ENCODE measurements at regions not wholly inside any gene's neighbourhood (a gene's known extent, or its start where the extent isn't known, plus 50 kb on each side); places are given as distances from the start of the nearest gene placed in this dataset.
"Not testable (repeated sequence)": the region's sequence is repeated elsewhere in the genome, so short reads cannot be mapped to it uniquely, and the experiment has no call there.

DNA sequence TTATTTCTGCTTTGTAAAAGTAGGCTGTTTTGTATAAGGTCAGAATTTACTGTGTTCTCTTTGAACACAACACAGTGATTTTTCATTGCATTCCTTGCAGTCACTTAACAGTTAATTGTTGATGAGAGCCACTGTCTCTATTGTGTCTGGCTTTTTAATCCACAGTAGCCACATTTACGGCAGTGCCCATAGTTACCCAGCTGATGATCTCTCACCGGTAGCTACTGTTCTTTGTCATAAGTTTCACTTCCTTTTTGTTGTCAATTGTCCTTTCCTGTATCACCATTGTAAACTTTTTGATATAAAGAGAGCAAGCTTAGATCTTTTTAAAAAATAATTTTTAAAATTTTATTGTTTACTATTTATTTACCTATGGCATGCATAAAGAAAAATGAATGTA is 669.2 kb downstream of the PRIM2 start:
- H3K4me3 ChIP-seq (replicated peaks in 1 of 3; ENCODE audit: low read depth in 2 of 3, low read length in 3 of 3); H3K27me3 ChIP-seq (ENCODE audit: control insufficient read depth in 2 of 2, insufficient read depth in 2 of 2, low read length in 2 of 2); H3K9me3 ChIP-seq (replicated peaks in 1 of 2; ENCODE audit: control insufficient read depth in 1 of 2, insufficient read depth in 1 of 2, low read length in 2 of 2); H3K9me3 Mint-ChIP-seq; H3K9ac ChIP-seq (ENCODE audit: insufficient read depth, low read length, poor library complexity, severe bottlenecking); H2AFZ ChIP-seq (ENCODE audit: insufficient read depth, low read depth, low read length, poor library complexity, severe bottlenecking); H3K27ac ChIP-seq (ENCODE audit: low read depth in 1 of 2, low read length in 2 of 2); H3K27me3 Mint-ChIP-seq (ENCODE audit: low read depth in 3 of 3); H4K20me1 ChIP-seq (ENCODE audit: insufficient read depth, low read length); intact Hi-C loops (cut with micrococcal nuclease); H3K36me3 ChIP-seq (replicated peaks in 1 of 2; ENCODE audit: control insufficient read depth in 1 of 2, insufficient read depth in 2 of 2, low read length in 2 of 2); H3K4me1 Mint-ChIP-seq; H3K4me1 ChIP-seq (ENCODE audit: control insufficient read depth in 1 of 2, insufficient read depth in 2 of 2, low read length in 2 of 2); H3K4me2 ChIP-seq (replicated peaks; ENCODE audit: extremely low read depth, low read length, poor library complexity, severe bottlenecking); H3K36me3 Mint-ChIP-seq; H3K4me3 Mint-ChIP-seq; H3K79me2 ChIP-seq (ENCODE audit: insufficient read depth, low read length); H3K27ac Mint-ChIP-seq: not testable (repeated sequence)
- peak in 1 of 3 donors; percentile 3 for DNase-seq
- WGBS (ENCODE audit: insufficient coverage), result no CpG with 5 or more reads among the region's 2 CpGs

DNA sequence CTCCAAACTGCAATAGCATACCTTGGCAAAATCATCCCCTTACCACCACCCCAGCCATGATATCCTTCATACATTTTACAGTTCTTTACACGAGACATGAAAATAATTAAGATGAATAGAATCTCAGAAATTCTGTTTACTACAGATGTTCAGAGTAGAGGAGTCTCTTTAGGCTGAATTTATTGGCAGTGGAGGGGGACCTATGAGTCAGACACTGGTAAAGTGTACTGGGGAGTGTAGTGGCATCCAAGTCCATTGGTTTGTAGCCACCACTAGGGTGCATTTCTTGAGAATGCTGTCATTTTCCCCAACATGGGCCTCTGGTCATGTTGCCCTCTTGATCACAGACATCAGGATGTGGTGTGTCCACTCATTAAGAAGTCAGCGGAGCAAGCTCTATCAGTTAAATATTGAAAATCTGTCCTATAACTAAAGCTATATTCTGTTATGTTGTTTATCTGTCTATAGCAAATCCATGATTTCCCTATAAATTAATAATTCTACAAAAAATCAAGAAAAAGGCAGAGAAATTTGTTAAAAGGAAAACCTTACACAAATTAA is 672.2 kb downstream of the PRIM2 start:
- H3K79me2 ChIP-seq (ENCODE audit: insufficient read depth, low read length); H3K36me3 Mint-ChIP-seq; H3K4me2 ChIP-seq (replicated peaks; ENCODE audit: extremely low read depth, low read length, poor library complexity, severe bottlenecking); H3K27me3 Mint-ChIP-seq (ENCODE audit: low read depth in 3 of 3); H3K9me3 Mint-ChIP-seq; H3K4me1 ChIP-seq (ENCODE audit: control insufficient read depth in 1 of 2, insufficient read depth in 2 of 2, low read length in 2 of 2); intact Hi-C loops (cut with micrococcal nuclease); H3K36me3 ChIP-seq (replicated peaks in 1 of 2; ENCODE audit: control insufficient read depth in 1 of 2, insufficient read depth in 2 of 2, low read length in 2 of 2); H3K27ac ChIP-seq (ENCODE audit: low read depth in 1 of 2, low read length in 2 of 2); H3K4me3 Mint-ChIP-seq; H3K9me3 ChIP-seq (replicated peaks in 1 of 2; ENCODE audit: control insufficient read depth in 1 of 2, insufficient read depth in 1 of 2, low read length in 2 of 2); H3K4me3 ChIP-seq (replicated peaks in 1 of 3; ENCODE audit: low read depth in 2 of 3, low read length in 3 of 3); H3K4me1 Mint-ChIP-seq; H2AFZ ChIP-seq (ENCODE audit: insufficient read depth, low read depth, low read length, poor library complexity, severe bottlenecking); DNase-seq; H3K9ac ChIP-seq (ENCODE audit: insufficient read depth, low read length, poor library complexity, severe bottlenecking); H3K27me3 ChIP-seq (ENCODE audit: control insufficient read depth in 2 of 2, insufficient read depth in 2 of 2, low read length in 2 of 2); H4K20me1 ChIP-seq (ENCODE audit: insufficient read depth, low read length); H3K27ac Mint-ChIP-seq: not testable (repeated sequence)
- WGBS (ENCODE audit: insufficient coverage), result no CpG with 5 or more reads among the region's 2 CpGs

DNA sequence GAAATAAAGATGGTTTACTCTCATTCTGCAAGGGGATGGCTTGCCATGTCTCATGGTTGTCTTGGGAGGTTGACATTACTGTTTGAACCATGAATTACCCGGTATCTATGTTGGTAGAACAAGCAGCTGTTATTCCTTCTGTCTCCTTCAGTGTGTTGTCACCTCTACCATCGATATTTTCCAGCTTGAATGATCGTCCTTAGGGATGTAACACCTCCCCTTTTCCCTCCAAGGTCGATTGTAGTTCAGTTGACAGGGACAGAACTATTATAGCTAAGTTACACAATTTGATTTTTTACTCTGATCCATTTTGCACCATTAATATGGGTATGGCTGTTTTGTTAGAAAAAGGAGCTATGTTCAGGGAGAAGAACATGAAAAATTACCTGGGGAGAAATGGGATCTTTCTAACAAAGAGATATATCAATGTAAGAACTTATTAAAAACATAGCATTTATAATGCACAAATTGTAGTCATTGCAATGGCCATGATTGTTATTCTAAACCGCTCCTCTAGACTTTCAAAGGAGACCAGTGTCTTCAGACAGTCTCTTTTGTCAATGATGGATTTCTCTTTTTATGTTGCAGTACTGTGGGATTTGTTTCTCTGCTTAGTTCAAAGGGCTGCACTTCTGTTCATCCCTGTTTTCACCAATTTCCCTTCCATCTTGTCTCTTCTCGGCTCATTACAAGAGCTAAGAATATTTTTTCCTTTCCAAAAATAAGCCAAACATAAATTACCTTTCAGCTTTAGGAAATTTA is 681.6 kb downstream of the PRIM2 start:
- H3K27ac Mint-ChIP-seq; H3K27ac ChIP-seq (ENCODE audit: low read depth in 1 of 2, low read length in 2 of 2); H3K4me3 Mint-ChIP-seq; H3K9me3 ChIP-seq (replicated peaks in 1 of 2; ENCODE audit: control insufficient read depth in 1 of 2, insufficient read depth in 1 of 2, low read length in 2 of 2); H3K36me3 Mint-ChIP-seq; H3K9ac ChIP-seq (ENCODE audit: insufficient read depth, low read length, poor library complexity, severe bottlenecking); H3K36me3 ChIP-seq (replicated peaks in 1 of 2; ENCODE audit: control insufficient read depth in 1 of 2, insufficient read depth in 2 of 2, low read length in 2 of 2); H3K79me2 ChIP-seq (ENCODE audit: insufficient read depth, low read length); H3K9me3 Mint-ChIP-seq; H3K4me1 ChIP-seq (ENCODE audit: control insufficient read depth in 1 of 2, insufficient read depth in 2 of 2, low read length in 2 of 2); H3K4me2 ChIP-seq (replicated peaks; ENCODE audit: extremely low read depth, low read length, poor library complexity, severe bottlenecking); H3K4me3 ChIP-seq (replicated peaks in 1 of 3; ENCODE audit: low read depth in 2 of 3, low read length in 3 of 3); H3K4me1 Mint-ChIP-seq; H3K27me3 ChIP-seq (ENCODE audit: control insufficient read depth in 2 of 2, insufficient read depth in 2 of 2, low read length in 2 of 2); DNase-seq; intact Hi-C loops (cut with micrococcal nuclease); H3K27me3 Mint-ChIP-seq (ENCODE audit: low read depth in 3 of 3); H2AFZ ChIP-seq (ENCODE audit: insufficient read depth, low read depth, low read length, poor library complexity, severe bottlenecking); H4K20me1 ChIP-seq (ENCODE audit: insufficient read depth, low read length): not testable (repeated sequence)
- WGBS (ENCODE audit: insufficient coverage), result no CpG with 5 or more reads among the region's 6 CpGs

DNA sequence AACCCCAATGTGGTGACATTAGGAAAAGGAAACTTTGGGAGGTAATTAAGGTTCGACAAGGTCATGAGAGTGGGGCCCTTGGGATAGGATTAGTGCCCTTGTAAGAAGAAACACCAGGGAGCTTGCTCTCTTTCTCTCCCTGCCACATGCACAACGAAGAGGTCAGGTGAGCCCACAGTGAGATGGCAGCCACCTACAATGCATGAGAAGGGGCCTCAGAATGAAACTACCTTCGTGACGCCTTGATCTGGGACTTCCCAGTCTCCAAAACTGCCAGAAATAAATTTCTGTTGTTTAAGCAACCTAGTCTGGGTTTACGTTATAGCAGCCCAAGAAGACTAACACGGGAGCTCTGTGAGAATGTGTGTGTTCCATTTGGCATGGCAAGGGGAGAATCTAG is 682.8 kb downstream of the PRIM2 start:
- H3K9me3 Mint-ChIP-seq; H3K27me3 ChIP-seq (ENCODE audit: control insufficient read depth in 2 of 2, insufficient read depth in 2 of 2, low read length in 2 of 2); H3K9ac ChIP-seq (ENCODE audit: insufficient read depth, low read length, poor library complexity, severe bottlenecking); H3K36me3 Mint-ChIP-seq; H3K4me2 ChIP-seq (replicated peaks; ENCODE audit: extremely low read depth, low read length, poor library complexity, severe bottlenecking); DNase-seq; H3K36me3 ChIP-seq (replicated peaks in 1 of 2; ENCODE audit: control insufficient read depth in 1 of 2, insufficient read depth in 2 of 2, low read length in 2 of 2); H3K4me1 ChIP-seq (ENCODE audit: control insufficient read depth in 1 of 2, insufficient read depth in 2 of 2, low read length in 2 of 2); intact Hi-C loops (cut with micrococcal nuclease); H3K9me3 ChIP-seq (replicated peaks in 1 of 2; ENCODE audit: control insufficient read depth in 1 of 2, insufficient read depth in 1 of 2, low read length in 2 of 2); H3K4me3 Mint-ChIP-seq; H3K27ac Mint-ChIP-seq; H3K27ac ChIP-seq (ENCODE audit: low read depth in 1 of 2, low read length in 2 of 2); H3K4me1 Mint-ChIP-seq; H3K4me3 ChIP-seq (replicated peaks in 1 of 3; ENCODE audit: low read depth in 2 of 3, low read length in 3 of 3); H3K79me2 ChIP-seq (ENCODE audit: insufficient read depth, low read length); H2AFZ ChIP-seq (ENCODE audit: insufficient read depth, low read depth, low read length, poor library complexity, severe bottlenecking); H4K20me1 ChIP-seq (ENCODE audit: insufficient read depth, low read length); H3K27me3 Mint-ChIP-seq (ENCODE audit: low read depth in 3 of 3): not testable (repeated sequence)
- WGBS (ENCODE audit: insufficient coverage), result 70% methylated on average over 2 of the region's 6 CpGs
